Neural cell (in vitro differentiated cells): ENCODE measurements at regions not wholly inside any gene's neighbourhood (a gene's known extent, or its start where the extent isn't known, plus 50 kb on each side); places are given as distances from the start of the nearest gene placed in this dataset.

Source experiments
- H2AFZ ChIP-seq: fragments of 200-600, 300-800 bp; sonication (generic), shearing (Covaris generic); 2 replicates; pipeline ENCODE4 v1.6.0; 2014; ENCODE audit warnings: low read depth, mild to moderate bottlenecking, antibody characterized with exemption, low read length, moderate library complexity
- H3F3A ChIP-seq: fragments of 200-600 bp; shearing (Covaris generic); 2 replicates; pipeline ENCODE4 v1.6.1; 2016; ENCODE audit warnings: mild to moderate bottlenecking, moderate library complexity, mixed read lengths, antibody characterized with exemption, low read length; ENCODE audit not compliant: insufficient read depth, poor library complexity, severe bottlenecking
- H3K27ac ChIP-seq: fragments of 200-600, 300-800 bp; sonication (generic), shearing (Covaris generic); 2 replicates; pipeline ENCODE4 v1.5.1; 2014; ENCODE audit warnings: mild to moderate bottlenecking, low read length, moderate library complexity
- H3K27me3 ChIP-seq: fragments of 300-800, 200-600 bp; sonication (generic), shearing (Covaris generic); 2 replicates; pipeline ENCODE4 v1.6.0; 2014; ENCODE audit warnings: mild to moderate bottlenecking, low read depth, low read length, moderate library complexity; ENCODE audit not compliant: insufficient read depth
- H3K36me3 ChIP-seq: fragments of 300-800, 200-600 bp; sonication (generic), shearing (Covaris generic); 2 replicates; pipeline ENCODE4 v1.5.1; 2014; ENCODE audit warnings: mild to moderate bottlenecking, antibody characterized with exemption, low read length, moderate library complexity; ENCODE audit not compliant: insufficient read depth
- H3K4me2 ChIP-seq: fragments of 300-800, 200-600 bp; sonication (generic), shearing (Covaris generic); 2 replicates; pipeline ENCODE4 v1.6.0; 2014; ENCODE audit warnings: mild to moderate bottlenecking, low read length
- H3K4me3 ChIP-seq: fragments of 300-800, 200-600 bp; sonication (generic), shearing (Covaris generic); 2 replicates; pipeline ENCODE4 v1.5.1; 2014; ENCODE audit warnings: mild to moderate bottlenecking, low read length, moderate library complexity
- H3K79me2 ChIP-seq: fragments of 200-600 bp; shearing (Covaris generic); replicated peaks from 2 replicates; pipeline ENCODE4 v1.6.0; 2014; ENCODE audit warnings: mild to moderate bottlenecking, low read length, moderate library complexity; ENCODE audit not compliant: insufficient read depth
- H3K9ac ChIP-seq: fragments of 300-800, 200-600 bp; sonication (generic), shearing (Covaris generic); 2 replicates; pipeline ENCODE4 v1.6.1; 2016; ENCODE audit warnings: mild to moderate bottlenecking, low read length, mixed read lengths
- H3K9me2 ChIP-seq: fragments of 200-600 bp; shearing (Covaris generic); 2 replicates; pipeline ENCODE4 v1.6.1; 2016; ENCODE audit warnings: mild to moderate bottlenecking, low read length, mixed read lengths; ENCODE audit not compliant: insufficient read depth
- H3K9me3 ChIP-seq: fragments of 200-600, 300-800 bp; sonication (generic), shearing (Covaris generic); 2 replicates; pipeline ENCODE4 v1.6.1; 2016; ENCODE audit warnings: mild to moderate bottlenecking, mixed run types, low read length, moderate library complexity, mixed read lengths
- H4K20me1 ChIP-seq: fragments of 200-600 bp; shearing (Covaris generic); 2 replicates; pipeline ENCODE4 v1.6.1; 2016; ENCODE audit warnings: mild to moderate bottlenecking, mixed run types; ENCODE audit not compliant: insufficient read depth
- EP300 ChIP-seq: fragments of 450-650 bp; conservative IDR thresholded peaks from 2 replicates; pipeline ENCODE4 v1.6.1; 2014; ENCODE audit warnings: antibody characterized with exemption, mild to moderate bottlenecking, moderate library complexity; ENCODE audit not compliant: poor library complexity, severe bottlenecking
- EZH2 ChIP-seq: fragments of 200-600, 300-800 bp; shearing (Covaris generic), sonication (generic); IDR thresholded peaks from 2 replicates; pipeline ENCODE4 v1.6.1; 2014; ENCODE audit warnings: antibody characterized with exemption, low read length, borderline replicate concordance, mild to moderate bottlenecking; ENCODE audit not compliant: insufficient read depth, poor library complexity, severe bottlenecking
- MXI1 ChIP-seq: fragments of 450-650 bp; conservative IDR thresholded peaks from 2 replicates; pipeline ENCODE4 v1.6.1; 2014; ENCODE audit warnings: antibody characterized with exemption, mild to moderate bottlenecking; ENCODE audit not compliant: poor library complexity, severe bottlenecking
- RAD21 ChIP-seq: fragments of 450-650 bp; conservative IDR thresholded peaks from 2 replicates; pipeline ENCODE4 v1.6.1; 2014; ENCODE audit warnings: antibody characterized with exemption, mild to moderate bottlenecking, moderate library complexity
- SMC3 ChIP-seq: fragments of 450-650 bp; conservative IDR thresholded peaks from 2 replicates; pipeline ENCODE4 v1.6.1; 2014; ENCODE audit warnings: antibody characterized with exemption, mild to moderate bottlenecking, moderate library complexity; ENCODE audit not compliant: poor library complexity
- TAF1 ChIP-seq: IDR thresholded peaks from 2 replicates; pipeline ENCODE4 v1.6.1; 2012; ENCODE audit warnings: low read depth
- TF ChIP-seq, protein P1 (sequence below): IDR thresholded peaks from 2 replicates; pipeline ENCODE4 v1.6.1; 2012; ENCODE audit warnings: borderline replicate concordance
- TF ChIP-seq, protein P2 (sequence below): fragments of 450-650 bp; IDR thresholded peaks from 2 replicates; pipeline ENCODE4 v1.5.1; 2014; ENCODE audit warnings: antibody characterized with exemption, mild to moderate bottlenecking, moderate library complexity; ENCODE audit not compliant: poor library complexity, severe bottlenecking

DNA sequence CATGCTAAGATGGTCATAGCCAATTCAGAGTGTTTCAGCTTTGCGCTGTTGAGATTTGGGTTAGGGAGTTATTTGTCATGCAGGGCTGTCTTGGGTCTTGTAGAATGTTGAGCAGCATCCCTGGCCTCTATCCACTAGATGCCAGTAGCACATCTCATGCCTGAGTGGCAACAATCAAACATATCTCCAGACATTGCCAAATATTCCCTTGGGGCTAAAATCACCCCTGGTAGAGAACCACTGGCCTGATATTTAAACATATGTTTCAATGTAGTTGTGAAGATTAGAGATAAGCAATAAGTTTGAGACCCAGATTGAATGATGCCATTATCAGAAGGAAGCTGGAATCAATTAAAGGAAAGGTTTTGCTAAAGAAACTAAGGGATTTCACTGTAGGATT lies 463.3 kb downstream of the DOK5 start:
- no peaks in the 10 kb centered on the region for H4K20me1 ChIP-seq
- no peak for TF ChIP-seq MXI1
- TF ChIP-seq, protein P1, sequence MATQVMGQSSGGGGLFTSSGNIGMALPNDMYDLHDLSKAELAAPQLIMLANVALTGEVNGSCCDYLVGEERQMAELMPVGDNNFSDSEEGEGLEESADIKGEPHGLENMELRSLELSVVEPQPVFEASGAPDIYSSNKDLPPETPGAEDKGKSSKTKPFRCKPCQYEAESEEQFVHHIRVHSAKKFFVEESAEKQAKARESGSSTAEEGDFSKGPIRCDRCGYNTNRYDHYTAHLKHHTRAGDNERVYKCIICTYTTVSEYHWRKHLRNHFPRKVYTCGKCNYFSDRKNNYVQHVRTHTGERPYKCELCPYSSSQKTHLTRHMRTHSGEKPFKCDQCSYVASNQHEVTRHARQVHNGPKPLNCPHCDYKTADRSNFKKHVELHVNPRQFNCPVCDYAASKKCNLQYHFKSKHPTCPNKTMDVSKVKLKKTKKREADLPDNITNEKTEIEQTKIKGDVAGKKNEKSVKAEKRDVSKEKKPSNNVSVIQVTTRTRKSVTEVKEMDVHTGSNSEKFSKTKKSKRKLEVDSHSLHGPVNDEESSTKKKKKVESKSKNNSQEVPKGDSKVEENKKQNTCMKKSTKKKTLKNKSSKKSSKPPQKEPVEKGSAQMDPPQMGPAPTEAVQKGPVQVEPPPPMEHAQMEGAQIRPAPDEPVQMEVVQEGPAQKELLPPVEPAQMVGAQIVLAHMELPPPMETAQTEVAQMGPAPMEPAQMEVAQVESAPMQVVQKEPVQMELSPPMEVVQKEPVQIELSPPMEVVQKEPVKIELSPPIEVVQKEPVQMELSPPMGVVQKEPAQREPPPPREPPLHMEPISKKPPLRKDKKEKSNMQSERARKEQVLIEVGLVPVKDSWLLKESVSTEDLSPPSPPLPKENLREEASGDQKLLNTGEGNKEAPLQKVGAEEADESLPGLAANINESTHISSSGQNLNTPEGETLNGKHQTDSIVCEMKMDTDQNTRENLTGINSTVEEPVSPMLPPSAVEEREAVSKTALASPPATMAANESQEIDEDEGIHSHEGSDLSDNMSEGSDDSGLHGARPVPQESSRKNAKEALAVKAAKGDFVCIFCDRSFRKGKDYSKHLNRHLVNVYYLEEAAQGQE = no peak

DNA sequence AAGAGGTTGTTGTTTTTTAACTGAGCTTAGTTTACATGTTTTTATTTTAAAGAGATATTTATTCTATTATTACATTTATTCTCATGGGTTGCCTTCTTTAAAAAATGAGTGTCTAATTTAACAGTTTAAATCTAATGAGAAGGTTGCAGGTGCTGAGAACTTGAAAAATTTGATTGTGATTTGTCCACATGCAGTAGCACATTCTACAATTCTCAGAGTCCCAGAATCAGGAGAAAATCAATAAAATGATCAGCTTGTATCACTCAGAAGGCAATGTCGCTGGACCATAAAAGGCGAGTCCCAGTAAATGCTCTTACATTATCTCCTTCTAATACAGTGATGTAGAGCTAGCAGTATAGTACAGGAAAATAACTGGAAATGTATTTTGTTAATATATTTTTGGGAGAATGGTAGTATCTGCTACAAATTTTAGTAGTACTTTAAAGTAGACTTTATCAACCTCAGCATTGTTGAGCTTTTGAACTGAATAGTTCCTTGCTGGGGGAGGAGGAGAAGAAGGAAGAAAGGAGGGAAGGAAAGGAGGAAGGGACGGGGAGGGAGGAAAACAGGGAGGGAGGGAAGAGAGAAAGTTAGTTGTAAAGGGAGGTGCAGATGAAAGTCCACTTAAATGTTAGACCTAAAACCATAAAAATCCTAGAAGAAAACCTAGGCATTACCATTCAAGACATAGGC lies 458.0 kb downstream of the DOK5 start:
- no peak overlapping the region for H3K4me3 ChIP-seq
- no peaks in the 10 kb centered on the region for H3F3A ChIP-seq
- H3K27me3 ChIP-seq = no peaks in the 10 kb centered on the region
- no peaks in the 10 kb centered on the region for H3K9me3 ChIP-seq
- no peaks in the 10 kb centered on the region for H4K20me1 ChIP-seq
- no peaks in the 10 kb centered on the region for H3K79me2 ChIP-seq
- no peak overlapping the region for H3K27ac ChIP-seq
- no peak overlapping the region for H3K4me2 ChIP-seq
- H3K36me3 ChIP-seq = no peaks in the 10 kb centered on the region
- no peak for TF ChIP-seq EP300
- no peak overlapping the region for H2AFZ ChIP-seq
- H3K9me2 ChIP-seq = no peaks in the 10 kb centered on the region
- H3K9ac ChIP-seq = no peak overlapping the region

More for the DNA sequence above, 463.3 kb downstream of the DOK5 start:
- Histone ChIP-seq H2AFZ (no peak overlapping the region), H3K4me3 (no peak overlapping the region), H3K36me3 (no peaks in the 10 kb centered on the region), H3K9me3 (no peaks in the 10 kb centered on the region), H3K4me2 (no peak overlapping the region), H3F3A (no peaks in the 10 kb centered on the region), H3K27me3 (no peaks in the 10 kb centered on the region), H3K79me2 (no peaks in the 10 kb centered on the region), H3K9ac (no peak overlapping the region), H3K9me2 (no peaks in the 10 kb centered on the region), H3K27ac (no peak overlapping the region)

DNA sequence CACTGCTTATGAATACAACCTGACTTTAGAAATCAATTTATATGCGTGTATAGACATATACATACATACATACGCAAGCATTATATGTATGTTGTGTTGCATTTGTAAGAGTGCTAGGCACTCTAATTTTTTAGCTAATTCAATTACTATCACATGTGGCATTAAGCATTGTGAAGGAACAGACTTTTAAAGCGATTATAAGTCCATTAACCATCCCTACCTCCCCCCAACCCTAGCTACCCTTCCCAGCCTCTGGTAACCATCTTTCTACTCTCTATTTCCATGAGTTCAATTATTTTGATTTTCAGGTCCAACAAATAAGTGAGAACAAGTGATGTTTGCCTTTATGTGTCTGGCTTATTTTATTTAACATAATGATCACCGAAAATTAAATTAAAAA lies 453.8 kb downstream of the DOK5 start:
- Histone ChIP-seq H3K9ac (no peak overlapping the region), H3K4me2 (no peak overlapping the region), H3K36me3 (no peaks in the 10 kb centered on the region), H3K4me3 (no peak overlapping the region), H3F3A (no peaks in the 10 kb centered on the region), H4K20me1 (no peaks in the 10 kb centered on the region), H3K79me2 (no peaks in the 10 kb centered on the region), H3K27me3 (no peaks in the 10 kb centered on the region), H3K9me3 (no peaks in the 10 kb centered on the region), H3K27ac (no peak overlapping the region), H3K9me2 (no peaks in the 10 kb centered on the region), H2AFZ (no peak overlapping the region)
- TF ChIP-seq EP300 (no peak), EZH2 (no peak), RAD21 (no peak), TAF1 (no peak), SMC3 (no peak), MXI1 (no peak)
- TF ChIP-seq, protein P2, sequence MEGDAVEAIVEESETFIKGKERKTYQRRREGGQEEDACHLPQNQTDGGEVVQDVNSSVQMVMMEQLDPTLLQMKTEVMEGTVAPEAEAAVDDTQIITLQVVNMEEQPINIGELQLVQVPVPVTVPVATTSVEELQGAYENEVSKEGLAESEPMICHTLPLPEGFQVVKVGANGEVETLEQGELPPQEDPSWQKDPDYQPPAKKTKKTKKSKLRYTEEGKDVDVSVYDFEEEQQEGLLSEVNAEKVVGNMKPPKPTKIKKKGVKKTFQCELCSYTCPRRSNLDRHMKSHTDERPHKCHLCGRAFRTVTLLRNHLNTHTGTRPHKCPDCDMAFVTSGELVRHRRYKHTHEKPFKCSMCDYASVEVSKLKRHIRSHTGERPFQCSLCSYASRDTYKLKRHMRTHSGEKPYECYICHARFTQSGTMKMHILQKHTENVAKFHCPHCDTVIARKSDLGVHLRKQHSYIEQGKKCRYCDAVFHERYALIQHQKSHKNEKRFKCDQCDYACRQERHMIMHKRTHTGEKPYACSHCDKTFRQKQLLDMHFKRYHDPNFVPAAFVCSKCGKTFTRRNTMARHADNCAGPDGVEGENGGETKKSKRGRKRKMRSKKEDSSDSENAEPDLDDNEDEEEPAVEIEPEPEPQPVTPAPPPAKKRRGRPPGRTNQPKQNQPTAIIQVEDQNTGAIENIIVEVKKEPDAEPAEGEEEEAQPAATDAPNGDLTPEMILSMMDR = no peak
- TF ChIP-seq, protein P1 = no peak
